ENCODE measurements at regions not wholly inside any gene's neighbourhood (a gene's known extent, or its start where the extent isn't known, plus 50 kb on each side); places are given as distances from the start of the nearest gene placed in this dataset.

DNA sequence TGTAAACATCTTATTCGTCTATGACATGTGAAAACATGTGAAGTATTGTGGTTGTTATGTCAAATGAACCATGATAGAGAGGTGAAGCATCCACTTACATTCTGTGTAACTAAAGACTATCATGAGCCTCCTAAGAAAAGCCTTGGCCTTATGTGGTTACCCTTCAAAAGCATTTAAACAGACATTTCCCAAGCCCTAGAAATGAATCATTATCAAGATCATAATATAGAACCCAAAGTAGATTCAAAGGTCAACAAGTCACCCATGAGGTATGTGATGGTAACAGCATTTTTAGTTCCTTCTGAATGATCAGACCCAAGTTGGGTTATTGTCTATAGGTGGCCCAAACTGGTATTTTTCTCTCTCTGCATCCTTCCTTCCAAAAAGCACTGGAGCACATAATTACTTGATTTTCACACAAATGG is 408.0 kb downstream of the TBL1XR1 start:
- TF ChIP-seq, protein P1, sequence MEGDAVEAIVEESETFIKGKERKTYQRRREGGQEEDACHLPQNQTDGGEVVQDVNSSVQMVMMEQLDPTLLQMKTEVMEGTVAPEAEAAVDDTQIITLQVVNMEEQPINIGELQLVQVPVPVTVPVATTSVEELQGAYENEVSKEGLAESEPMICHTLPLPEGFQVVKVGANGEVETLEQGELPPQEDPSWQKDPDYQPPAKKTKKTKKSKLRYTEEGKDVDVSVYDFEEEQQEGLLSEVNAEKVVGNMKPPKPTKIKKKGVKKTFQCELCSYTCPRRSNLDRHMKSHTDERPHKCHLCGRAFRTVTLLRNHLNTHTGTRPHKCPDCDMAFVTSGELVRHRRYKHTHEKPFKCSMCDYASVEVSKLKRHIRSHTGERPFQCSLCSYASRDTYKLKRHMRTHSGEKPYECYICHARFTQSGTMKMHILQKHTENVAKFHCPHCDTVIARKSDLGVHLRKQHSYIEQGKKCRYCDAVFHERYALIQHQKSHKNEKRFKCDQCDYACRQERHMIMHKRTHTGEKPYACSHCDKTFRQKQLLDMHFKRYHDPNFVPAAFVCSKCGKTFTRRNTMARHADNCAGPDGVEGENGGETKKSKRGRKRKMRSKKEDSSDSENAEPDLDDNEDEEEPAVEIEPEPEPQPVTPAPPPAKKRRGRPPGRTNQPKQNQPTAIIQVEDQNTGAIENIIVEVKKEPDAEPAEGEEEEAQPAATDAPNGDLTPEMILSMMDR (IDR thresholded peaks at IDR 0.05), result no peak
- TF ChIP-seq POLR2A (IDR thresholded peaks at IDR 0.05), result no peak

All from Peyer's patch (tissue), 4 donors.